Renal cortical epithelial cell (primary cell): ENCODE measurements at regions not wholly inside any gene's neighbourhood (a gene's known extent, or its start where the extent isn't known, plus 50 kb on each side); places are given as distances from the start of the nearest gene placed in this dataset.

Experiments used
- DNase-seq: peaks from one replicate; pipeline ENCODE4 v3.0.0-alpha.2; 2011; ENCODE audit warnings: low read depth

DNA sequence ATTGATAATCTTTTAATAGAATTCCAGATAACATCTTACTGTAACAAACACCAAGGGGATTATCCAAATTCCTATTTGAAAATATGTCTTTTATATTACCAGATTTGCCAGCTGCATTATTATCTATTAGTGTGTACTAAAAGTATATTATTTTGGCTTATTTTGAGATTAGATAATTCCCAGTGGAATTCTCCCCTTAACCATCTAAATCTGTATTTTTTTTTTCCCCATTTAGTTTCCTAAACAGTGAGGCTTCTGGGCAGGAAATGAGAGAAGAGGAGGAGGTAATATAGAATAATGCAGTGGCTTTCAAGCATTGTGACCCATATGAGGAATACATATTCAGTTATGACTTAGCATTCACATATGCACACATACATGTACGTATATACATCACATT lies 53.5 kb upstream of the ABL1 start:
- DNase-seq = no peak

DNA sequence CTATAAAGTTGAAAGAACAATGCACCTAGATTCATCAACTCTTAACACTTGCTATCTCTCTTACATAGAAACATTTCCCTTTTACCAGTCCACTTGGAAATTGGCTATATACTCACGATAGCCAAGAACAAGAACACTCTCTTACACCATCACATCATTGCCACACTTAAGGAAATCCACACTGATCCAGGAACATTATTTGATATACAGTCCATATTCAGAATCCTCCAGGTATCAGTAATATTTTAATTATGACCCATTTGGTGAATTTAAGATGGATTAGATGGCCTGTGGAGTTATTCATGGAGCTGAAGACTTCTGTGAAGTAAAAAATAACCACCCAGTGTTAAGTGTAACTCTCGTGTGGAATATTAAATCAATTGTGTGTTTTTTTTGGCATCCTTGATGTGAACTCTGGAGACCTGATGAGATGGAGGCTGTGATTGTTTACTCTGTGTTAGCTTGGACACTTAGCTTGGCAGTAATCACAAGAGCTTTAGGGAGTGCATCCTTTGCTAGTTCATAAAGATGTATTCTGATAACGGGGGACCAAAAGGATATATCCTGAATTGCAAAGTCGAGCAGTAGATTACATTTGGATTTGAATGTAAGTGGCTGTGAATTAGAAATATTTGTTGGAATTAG lies 52.0 kb upstream of the ABL1 start:
- no peak for DNase-seq

DNA sequence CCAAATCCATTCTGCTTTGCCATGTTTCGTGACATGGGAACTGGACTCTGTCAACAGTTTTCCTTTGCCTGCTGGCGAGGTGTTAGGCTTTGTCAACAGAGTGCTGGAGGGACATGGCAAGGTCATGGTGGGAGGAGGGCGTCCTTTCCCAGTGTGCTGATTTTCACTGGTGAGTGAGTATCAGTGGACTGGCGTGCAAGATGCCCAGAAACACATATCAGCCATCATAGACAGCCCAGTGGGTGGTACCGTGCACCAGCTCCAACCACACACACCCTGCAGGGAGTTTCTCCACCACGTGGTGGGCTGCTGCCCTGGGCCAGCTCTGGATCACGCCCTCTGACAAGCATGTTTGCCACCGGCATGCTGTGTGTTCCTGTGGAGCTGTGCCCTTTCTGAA lies 50.0 kb upstream of the ABL1 start:
- no peak for DNase-seq
